ENCODE measurements at regions not wholly inside any gene's neighbourhood (a gene's known extent, or its start where the extent isn't known, plus 50 kb on each side); places are given as distances from the start of the nearest gene placed in this dataset.
"Not testable (repeated sequence)": the region's sequence is repeated elsewhere in the genome, so short reads cannot be mapped to it uniquely, and the experiment has no call there.

GRCh38 chr4:189653130-189653653, 287.5 kb upstream of the FRG1 start:
- not testable (repeated sequence) for DNase-seq

- DNase-seq: not testable (repeated sequence)
Measured at GRCh38 chr4:189653983-189654382, 286.7 kb upstream of the FRG1 start.

GRCh38 chr4:189654396-189654795, 286.3 kb upstream of the FRG1 start:
- DNase-seq: not testable (repeated sequence)

GRCh38 chr4:189655817-189656216, 284.9 kb upstream of the FRG1 start:
- not testable (repeated sequence) for DNase-seq

- DNase-seq: no peak
Measured at GRCh38 chr4:189656641-189657040, 284.0 kb upstream of the FRG1 start.

- DNase-seq: not testable (repeated sequence)
Measured at GRCh38 chr4:189658259-189658658, 282.4 kb upstream of the FRG1 start.

- not testable (repeated sequence) for DNase-seq
Measured at GRCh38 chr4:189658831-189659230, 281.8 kb upstream of the FRG1 start.

- no peak for DNase-seq
Measured at GRCh38 chr4:189659287-189659686, 281.4 kb upstream of the FRG1 start.

GRCh38 chr4:189660722-189661360, 279.8 kb upstream of the FRG1 start:
- no peak for DNase-seq

- DNase-seq: no peak
Measured at GRCh38 chr4:189664693-189665250, 275.9 kb upstream of the FRG1 start.

GRCh38 chr4:189665712-189666305, 274.9 kb upstream of the FRG1 start:
- DNase-seq: not testable (repeated sequence)

- not testable (repeated sequence) for DNase-seq
Measured at GRCh38 chr4:189667386-189667785, 273.3 kb upstream of the FRG1 start.

GRCh38 chr4:189697675-189698245, 242.9 kb upstream of the FRG1 start:
- not testable (repeated sequence) for DNase-seq

GRCh38 chr4:189703000-189703399, 237.7 kb upstream of the FRG1 start:
- not testable (repeated sequence) for DNase-seq

- DNase-seq: not testable (repeated sequence)
Measured at GRCh38 chr4:189706821-189707220, 233.9 kb upstream of the FRG1 start.

GRCh38 chr4:189707227-189707626, 233.4 kb upstream of the FRG1 start:
- DNase-seq: not testable (repeated sequence)

GRCh38 chr4:189711956-189712355, 228.7 kb upstream of the FRG1 start:
- not testable (repeated sequence) for DNase-seq

- not testable (repeated sequence) for DNase-seq
Measured at GRCh38 chr4:189721016-189721993, 219.4 kb upstream of the FRG1 start.

- not testable (repeated sequence) for DNase-seq
Measured at GRCh38 chr4:189722324-189723003, 218.2 kb upstream of the FRG1 start.

- DNase-seq: not testable (repeated sequence)
Measured at GRCh38 chr4:189727982-189728638, 212.6 kb upstream of the FRG1 start.

- DNase-seq: not testable (repeated sequence)
Measured at GRCh38 chr4:189731989-189732388, 208.7 kb upstream of the FRG1 start.
